Loucy (cell line): ENCODE measurements at regions not wholly inside any gene's neighbourhood (a gene's known extent, or its start where the extent isn't known, plus 50 kb on each side); places are given as distances from the start of the nearest gene placed in this dataset.

Experiments used
- EZH2phosphoT487 ChIP-seq: fragments of 200-600 bp; IDR thresholded peaks from 2 replicates; pipeline ENCODE4 v1.6.1; 2018; ENCODE audit warnings: antibody characterized with exemption, mild to moderate bottlenecking, moderate library complexity, borderline replicate concordance
- TF ChIP-seq, protein P1 (sequence below): fragments of 200-600 bp; sonication (generic); conservative IDR thresholded peaks from 2 replicates; pipeline ENCODE4 v1.5.1; 2014; ENCODE audit warnings: mild to moderate bottlenecking, antibody characterized with exemption, low read length

DNA sequence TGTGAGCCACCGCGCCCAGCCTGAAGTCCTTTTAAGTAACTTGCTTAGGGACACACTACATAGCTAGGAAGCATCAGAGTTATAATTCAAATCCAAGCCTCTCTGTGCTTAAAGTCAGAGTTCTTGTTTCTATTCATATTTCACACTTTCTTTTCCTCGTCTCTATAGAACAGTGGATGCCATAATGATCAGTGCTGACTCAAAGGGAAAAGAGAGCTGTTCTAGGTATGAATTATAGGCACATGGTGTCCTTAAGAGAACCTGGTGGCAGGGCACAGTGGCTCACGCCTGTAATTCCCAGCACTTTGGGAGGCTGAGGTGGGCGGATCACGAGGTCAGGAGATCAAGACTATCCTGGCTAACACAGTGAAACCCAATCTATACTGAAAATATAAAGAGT is 400.2 kb upstream of the DDI1 start:
- TF ChIP-seq, protein P1, sequence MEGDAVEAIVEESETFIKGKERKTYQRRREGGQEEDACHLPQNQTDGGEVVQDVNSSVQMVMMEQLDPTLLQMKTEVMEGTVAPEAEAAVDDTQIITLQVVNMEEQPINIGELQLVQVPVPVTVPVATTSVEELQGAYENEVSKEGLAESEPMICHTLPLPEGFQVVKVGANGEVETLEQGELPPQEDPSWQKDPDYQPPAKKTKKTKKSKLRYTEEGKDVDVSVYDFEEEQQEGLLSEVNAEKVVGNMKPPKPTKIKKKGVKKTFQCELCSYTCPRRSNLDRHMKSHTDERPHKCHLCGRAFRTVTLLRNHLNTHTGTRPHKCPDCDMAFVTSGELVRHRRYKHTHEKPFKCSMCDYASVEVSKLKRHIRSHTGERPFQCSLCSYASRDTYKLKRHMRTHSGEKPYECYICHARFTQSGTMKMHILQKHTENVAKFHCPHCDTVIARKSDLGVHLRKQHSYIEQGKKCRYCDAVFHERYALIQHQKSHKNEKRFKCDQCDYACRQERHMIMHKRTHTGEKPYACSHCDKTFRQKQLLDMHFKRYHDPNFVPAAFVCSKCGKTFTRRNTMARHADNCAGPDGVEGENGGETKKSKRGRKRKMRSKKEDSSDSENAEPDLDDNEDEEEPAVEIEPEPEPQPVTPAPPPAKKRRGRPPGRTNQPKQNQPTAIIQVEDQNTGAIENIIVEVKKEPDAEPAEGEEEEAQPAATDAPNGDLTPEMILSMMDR = no peak
- no peak for TF ChIP-seq EZH2phosphoT487
